Posterior cingulate gyrus (tissue), 11 donors: ENCODE measurements at regions not wholly inside any gene's neighbourhood (a gene's known extent, or its start where the extent isn't known, plus 50 kb on each side); places are given as distances from the start of the nearest gene placed in this dataset.
"Not testable (repeated sequence)": the region's sequence is repeated elsewhere in the genome, so short reads cannot be mapped to it uniquely, and the experiment has no call there.

Source experiments
- DNase-seq, 10 donors: peaks; one replicate each; pipeline versions ENCODE4 v3.0.0 to v3.0.0-alpha.2; 2020 to 2021; ENCODE audit warnings: mixed read lengths in 3 of 10
- intact Hi-C: fragments of 100-400 bp; cut with DNase I; formaldehyde crosslinking; loops from one replicate; pipeline ENCODE4 v1.15.1; 2023

GRCh38 chr3:66904831-66905493, 93.1 kb upstream of the KBTBD8 start:
- no peak for DNase-seq
- intact Hi-C loops = no loop called here

DNA sequence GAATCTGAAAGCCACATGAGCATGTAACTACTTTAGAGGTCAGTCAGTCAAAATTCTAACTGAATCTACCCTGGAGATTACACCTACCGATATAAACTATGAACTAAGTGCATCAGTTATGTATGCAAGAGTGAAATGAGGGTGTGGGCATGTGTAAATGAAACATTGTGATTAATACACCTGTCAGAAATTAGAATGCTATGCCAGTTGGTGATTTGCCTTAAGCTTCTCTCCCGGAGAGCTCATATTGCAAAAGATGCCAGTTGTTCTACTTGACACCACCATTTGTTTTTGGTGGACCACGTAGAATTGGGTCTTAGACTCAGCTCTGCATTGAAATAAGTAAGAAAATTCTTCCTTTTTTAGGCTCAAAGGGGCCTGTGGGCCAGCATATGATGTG, 91.0 kb upstream of the KBTBD8 start:
- no peak for DNase-seq
- intact Hi-C loops = no loop called here

DNA sequence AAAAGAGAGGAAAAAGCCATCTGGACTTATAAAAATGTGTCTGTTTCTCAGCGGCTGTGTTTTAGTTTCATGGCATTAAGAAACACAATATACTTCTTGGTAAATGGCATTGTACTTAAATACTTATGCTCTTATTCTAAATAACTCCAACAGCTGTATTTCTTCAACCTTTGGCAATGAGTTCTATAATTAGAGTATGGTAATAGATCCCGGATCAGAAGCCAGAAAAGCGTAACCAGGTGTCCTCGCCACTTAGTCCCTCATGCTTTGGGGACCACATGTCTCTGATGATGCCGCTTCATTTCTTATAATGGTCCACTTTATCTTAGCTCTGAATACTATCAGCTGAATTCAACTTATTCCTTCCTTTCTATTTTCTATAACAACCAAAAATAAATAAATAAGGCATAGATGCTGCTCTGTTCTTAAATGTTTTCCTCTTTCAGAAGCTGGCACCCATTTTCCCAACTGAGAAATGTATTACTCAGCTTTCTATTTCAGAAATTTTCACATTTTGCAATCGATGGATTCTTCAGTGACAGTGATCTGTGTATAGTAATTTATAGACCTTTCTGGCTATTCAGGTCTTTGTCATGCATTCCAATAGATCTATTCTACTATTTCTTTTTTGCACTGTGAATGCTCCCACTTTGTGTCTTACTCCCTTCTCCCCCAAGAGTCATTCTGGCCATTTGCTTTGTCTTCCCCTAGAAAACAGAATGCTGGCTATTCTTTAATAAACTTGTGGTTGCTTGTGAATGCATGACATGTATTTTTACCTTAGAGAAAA, 87.6 kb upstream of the KBTBD8 start:
- DNase-seq = no peak

DNA sequence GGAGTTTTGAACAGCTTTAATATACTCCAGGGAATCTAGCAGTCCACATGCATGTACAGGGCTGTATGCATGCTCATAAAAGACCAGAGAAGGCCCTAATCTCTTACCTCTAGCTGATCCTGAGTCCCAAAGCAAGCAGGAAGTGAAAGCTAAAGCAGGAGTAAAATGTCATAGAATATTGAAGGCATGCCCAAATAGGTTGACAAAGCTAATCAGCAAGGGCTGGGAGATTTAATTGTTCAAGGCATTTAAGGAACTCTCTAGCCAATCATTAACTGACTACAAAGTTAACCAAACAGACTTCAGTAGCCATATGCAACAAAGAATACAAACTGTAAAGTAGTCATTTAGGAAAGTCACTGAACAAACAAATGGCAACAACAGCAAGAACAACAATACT, 85.8 kb upstream of the KBTBD8 start:
- intact Hi-C loops = no loop called here
- no peak for DNase-seq

More for the DNA sequence above, 87.6 kb upstream of the KBTBD8 start:
- intact Hi-C loops = no loop called here

GRCh38 chr3:66922058-66922457, 76.0 kb upstream of the KBTBD8 start:
- intact Hi-C loops = no loop called here
- no peak for DNase-seq

- intact Hi-C loops = no loop called here
- DNase-seq = no peak
These were observed 74.1 kb upstream of the KBTBD8 start for GRCh38 chr3:66923969-66924368.

GRCh38 chr3:66928252-66928651, 69.9 kb upstream of the KBTBD8 start:
- no peak for DNase-seq
- intact Hi-C loops = no loop called here

DNA sequence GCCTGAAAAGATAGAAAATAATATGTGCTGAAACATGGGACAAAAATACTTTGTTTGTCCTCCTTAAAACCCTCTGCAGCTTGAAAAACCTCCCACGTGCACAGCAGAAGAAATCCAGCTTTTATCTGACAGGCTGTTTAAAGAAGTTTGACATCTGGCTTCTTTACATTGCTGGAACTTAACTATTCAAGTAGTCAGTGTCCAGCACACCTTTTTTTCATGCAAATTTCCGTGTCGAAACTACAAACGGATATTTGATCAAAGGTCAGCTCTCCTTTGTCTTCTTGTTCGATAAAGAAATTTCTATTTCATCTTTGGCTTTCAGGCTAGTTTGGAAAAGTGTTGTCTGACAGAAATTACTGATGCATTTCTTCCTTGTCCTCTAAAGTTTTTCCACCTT, 66.8 kb upstream of the KBTBD8 start:
- intact Hi-C loops = loop anchor here (10.0 kb wide), 1 partner anchor 1944 kb away; no protein-coding TSS in a partner anchor
- DNase-seq = no peak

- intact Hi-C loops = loop anchor here (10.0 kb wide), 1 partner anchor 1943 kb away; no protein-coding TSS in a partner anchor
These were observed 66.4 kb upstream of the KBTBD8 start for GRCh38 chr3:66931699-66932098.

GRCh38 chr3:66933233-66933632, 64.9 kb upstream of the KBTBD8 start:
- intact Hi-C loops = loop anchor here (10.0 kb wide), 1 partner anchor 1942 kb away; no protein-coding TSS in a partner anchor

More at GRCh38 chr3:66931699-66932098, 66.4 kb upstream of the KBTBD8 start:
- no peak for DNase-seq

DNA sequence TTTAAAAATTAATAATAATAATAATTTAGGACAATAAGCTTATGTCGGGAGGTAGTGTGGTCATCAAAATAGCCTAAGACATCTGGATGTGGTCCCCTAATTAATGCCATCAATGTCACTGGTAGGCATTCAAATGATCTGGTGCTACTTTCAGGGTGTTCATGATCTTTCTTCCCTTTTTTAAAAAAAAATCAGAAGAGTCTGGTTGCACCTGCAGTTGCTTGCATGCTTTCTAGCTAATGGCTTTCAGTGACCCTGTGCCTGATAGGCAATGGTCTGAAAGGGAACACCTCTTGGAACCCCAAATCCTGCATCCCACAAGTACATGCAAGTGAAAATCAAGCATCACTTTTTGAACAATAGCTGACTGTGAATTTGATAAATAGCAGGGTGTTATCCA, 64.1 kb upstream of the KBTBD8 start:
- intact Hi-C loops = loop anchor here (10.0 kb wide), 1 partner anchor 1941 kb away; no protein-coding TSS in a partner anchor
- no peak for DNase-seq

More at GRCh38 chr3:66933233-66933632, 64.9 kb upstream of the KBTBD8 start:
- DNase-seq = no peak

DNA sequence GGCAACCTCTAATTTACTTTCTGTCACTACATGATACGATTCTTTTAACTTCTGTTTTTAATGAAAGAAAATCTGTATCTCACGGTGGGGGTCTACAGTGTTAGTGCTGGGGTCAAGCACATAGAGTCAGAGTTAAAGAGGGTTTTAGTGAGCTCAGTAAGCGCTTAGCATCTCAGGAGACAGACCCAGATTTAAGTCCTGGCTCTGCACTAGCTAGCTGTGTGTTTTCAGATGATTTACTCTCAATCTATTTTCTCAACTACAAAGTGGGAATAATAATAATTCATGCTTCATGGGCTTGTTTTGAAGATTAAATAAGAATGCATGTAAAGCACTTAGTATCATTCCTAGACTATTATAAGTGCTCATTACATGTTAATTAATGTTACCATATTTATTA, 63.4 kb upstream of the KBTBD8 start:
- no peak for DNase-seq
- intact Hi-C loops = loop anchor here (10.0 kb wide), 1 partner anchor 1940 kb away; no protein-coding TSS in a partner anchor

- DNase-seq = not testable (repeated sequence)
- intact Hi-C loops = loop anchor here (10.0 kb wide), 1 partner anchor 1938 kb away; no protein-coding TSS in a partner anchor
These were observed 61.1 kb upstream of the KBTBD8 start for GRCh38 chr3:66937041-66937440.

GRCh38 chr3:66938338-66938963, 59.7 kb upstream of the KBTBD8 start:
- intact Hi-C loops = loop anchor here (10.0 kb wide), 1 partner anchor 1936 kb away; no protein-coding TSS in a partner anchor
- peak in 3 of 10 donors; percentile 29 to 31 (median 29) for DNase-seq

GRCh38 chr3:66948041-66948440, 50.1 kb upstream of the KBTBD8 start:
- DNase-seq = no peak
- intact Hi-C loops = no loop called here
